Type B pancreatic cell (in vitro differentiated cells): ENCODE measurements at regions not wholly inside any gene's neighbourhood (a gene's known extent, or its start where the extent isn't known, plus 50 kb on each side); places are given as distances from the start of the nearest gene placed in this dataset.

ENCODE experiments used
- DNase-seq: peaks from one replicate; pipeline ENCODE4 v3.0.0; 2021; ENCODE audit warnings: mixed read lengths; ENCODE audit not compliant: unreplicated experiment; ENCODE audit errors: extremely low spot score
- H3K27ac Mint-ChIP-seq: 2 replicates; pipeline ENCODE4 v1.8.0; 2021; ENCODE audit warnings: mild to moderate bottlenecking, mixed read lengths
- H3K27me3 Mint-ChIP-seq: 2 replicates; pipeline ENCODE4 v1.8.0; 2021; ENCODE audit warnings: mixed read lengths
- H3K36me3 Mint-ChIP-seq: 2 replicates; pipeline ENCODE4 v1.8.0; 2021; ENCODE audit warnings: mixed read lengths
- H3K4me1 Mint-ChIP-seq: one replicate; pipeline ENCODE4 v1.8.0; 2021; ENCODE audit warnings: mixed read lengths; ENCODE audit not compliant: unreplicated experiment
- H3K4me3 Mint-ChIP-seq: 2 replicates; pipeline ENCODE4 v1.8.0; 2021; ENCODE audit warnings: mild to moderate bottlenecking, mixed read lengths
- H3K9me3 Mint-ChIP-seq: 2 replicates; pipeline ENCODE4 v1.8.0; 2021; ENCODE audit warnings: mixed read lengths
- CTCF ChIP-seq: fragments of 200-600 bp; sonication (generic); conservative IDR thresholded peaks from 2 replicates; pipeline ENCODE4 v1.5.0; 2021; ENCODE audit warnings: antibody characterized with exemption, mild to moderate bottlenecking

- no peak for DNase-seq
- no peaks in the 10 kb centered on the region for H3K27me3 Mint-ChIP-seq
- H3K4me1 Mint-ChIP-seq = no peaks in the 10 kb centered on the region
- H3K4me3 Mint-ChIP-seq = no peak overlapping the region
- TF ChIP-seq CTCF = no peak
- H3K27ac Mint-ChIP-seq = no peak overlapping the region
- H3K36me3 Mint-ChIP-seq = no peaks in the 10 kb centered on the region
- peaks cover 3% of the 10 kb centered on the region for H3K9me3 Mint-ChIP-seq
Measured at GRCh38 chrX:45712067-45712466, 511.4 kb upstream of the DIPK2B start.

- TF ChIP-seq CTCF = no peak
- Mint-ChIP-seq H3K36me3 (no peaks in the 10 kb centered on the region), H3K9me3 (peaks cover 3% of the 10 kb centered on the region), H3K4me1 (no peaks in the 10 kb centered on the region), H3K27ac (no peak overlapping the region), H3K4me3 (no peak overlapping the region), H3K27me3 (no peaks in the 10 kb centered on the region)
- DNase-seq = no peak
Measured at GRCh38 chrX:45711231-45711630, 510.6 kb upstream of the DIPK2B start.

- Mint-ChIP-seq H3K9me3 (peaks cover 3% of the 10 kb centered on the region), H3K4me1 (no peaks in the 10 kb centered on the region)
- TF ChIP-seq CTCF = no peak
Measured at GRCh38 chrX:45710081-45710801, 509.6 kb upstream of the DIPK2B start.

GRCh38 chrX:45709381-45709780, 508.7 kb upstream of the DIPK2B start:
- no peak for DNase-seq
- H3K4me1 Mint-ChIP-seq = no peaks in the 10 kb centered on the region
- H3K4me3 Mint-ChIP-seq = no peak overlapping the region
- H3K27ac Mint-ChIP-seq = no peak overlapping the region
- peaks cover under 1% of the 10 kb centered on the region for H3K9me3 Mint-ChIP-seq
- no peaks in the 10 kb centered on the region for H3K27me3 Mint-ChIP-seq
- TF ChIP-seq CTCF = no peak
- no peaks in the 10 kb centered on the region for H3K36me3 Mint-ChIP-seq

More at GRCh38 chrX:45710081-45710801, 509.6 kb upstream of the DIPK2B start:
- Mint-ChIP-seq H3K27ac (no peak overlapping the region), H3K27me3 (no peaks in the 10 kb centered on the region), H3K36me3 (no peaks in the 10 kb centered on the region), H3K4me3 (no peak overlapping the region)
- DNase-seq = no peak

GRCh38 chrX:45699158-45699557, 498.5 kb upstream of the DIPK2B start:
- DNase-seq = no peak
- Mint-ChIP-seq H3K36me3 (no peaks in the 10 kb centered on the region), H3K9me3 (peaks cover 9% of the 10 kb centered on the region), H3K4me1 (no peaks in the 10 kb centered on the region), H3K27ac (no peak overlapping the region), H3K4me3 (no peak overlapping the region), H3K27me3 (no peaks in the 10 kb centered on the region)
- no peak for TF ChIP-seq CTCF
